OCI-LY7 (cell line): ENCODE measurements at regions not wholly inside any gene's neighbourhood (a gene's known extent, or its start where the extent isn't known, plus 50 kb on each side); places are given as distances from the start of the nearest gene placed in this dataset.

ENCODE experiments used
- BruUV-seq: library from RNA; stranded (reverse); fragments of 400-500 nt; replicated peaks from 2 replicates; lab custom pipeline; 2021; lab: Mats Ljungman, UMichigan
- CTCF ChIA-PET: fragments of 300-600 bp; sonication (Branson Sonifier 250); formaldehyde crosslinking; loops from one replicate; lab custom pipeline; 2022; ENCODE audit warnings: antibody characterized with exemption; ENCODE audit not compliant: unreplicated experiment; lab: Charles Lee
- POLR2A ChIA-PET: fragments of 300-600 bp; sonication (Branson Sonifier 250); formaldehyde crosslinking; loops from one replicate; lab custom pipeline; 2022; ENCODE audit warnings: antibody characterized with exemption; lab: Charles Lee
- DNase-seq: peaks from one replicate; pipeline ENCODE4 v3.0.0-alpha.2; 2015; ENCODE audit warnings: low spot score
- H2AFZ ChIP-seq: fragments of 200-600 bp; sonication (generic), shearing (Covaris generic); 2 replicates; pipeline ENCODE4 v1.6.1; 2014; ENCODE audit warnings: mild to moderate bottlenecking, antibody characterized with exemption, low read length, moderate library complexity
- H3K27ac ChIP-seq: fragments of 200-600 bp; sonication (generic); 2 replicates; pipeline ENCODE4 v1.5.1; 2014; ENCODE audit warnings: mixed run types, low read depth, mild to moderate bottlenecking, moderate library complexity, low read length, inconsistent platforms; ENCODE audit not compliant: poor library complexity, severe bottlenecking
- H3K36me3 ChIP-seq: fragments of 200-600 bp; sonication (generic); 2 replicates; pipeline ENCODE4 v1.6.1; 2014; ENCODE audit warnings: mild to moderate bottlenecking, antibody characterized with exemption, low read length, moderate library complexity, mixed read lengths; ENCODE audit not compliant: insufficient read depth
- H3K4me1 ChIP-seq: fragments of 200-600 bp; sonication (generic); 2 replicates; pipeline ENCODE4 v1.5.1; 2014; ENCODE audit warnings: mild to moderate bottlenecking, low read length; ENCODE audit not compliant: insufficient read depth, poor library complexity, severe bottlenecking
- H3K4me2 ChIP-seq: fragments of 200-600 bp; sonication (generic); 2 replicates; pipeline ENCODE4 v1.6.1; 2014; ENCODE audit warnings: mild to moderate bottlenecking, low read length
- H3K4me3 ChIP-seq: fragments of 200-600 bp; sonication (generic); 2 replicates; pipeline ENCODE4 v1.5.1; 2014; ENCODE audit warnings: mild to moderate bottlenecking, low read depth, low read length; ENCODE audit not compliant: poor library complexity, severe bottlenecking
- H3K79me2 ChIP-seq: fragments of 200-600 bp; sonication (generic); 2 replicates; pipeline ENCODE4 v1.6.1; 2016; ENCODE audit warnings: low read depth, mild to moderate bottlenecking, low read length, moderate library complexity, mixed read lengths; ENCODE audit not compliant: insufficient read depth
- H3K9me2 ChIP-seq: fragments of 200-600 bp; sonication (generic); 2 replicates; pipeline ENCODE4 v1.6.1; 2016; ENCODE audit warnings: mild to moderate bottlenecking, low read length, mixed read lengths; ENCODE audit not compliant: insufficient read depth
- H3K9me3 ChIP-seq: fragments of 200-600 bp; sonication (generic); 2 replicates; pipeline ENCODE4 v1.6.1; 2014; ENCODE audit warnings: mild to moderate bottlenecking, mixed run types, low read length, mixed read lengths
- H4K20me1 ChIP-seq: fragments of 200-600 bp; sonication (generic); 2 replicates; pipeline ENCODE4 v1.6.1; 2014; ENCODE audit warnings: mild to moderate bottlenecking, antibody characterized with exemption, low read length, moderate library complexity, mixed read lengths; ENCODE audit not compliant: insufficient read depth
- EZH2phosphoT487 ChIP-seq: fragments of 200-600 bp; sonication (generic); IDR thresholded peaks from 2 replicates; pipeline ENCODE4 v1.6.1; 2018; ENCODE audit warnings: low read depth, borderline replicate concordance, mild to moderate bottlenecking, mixed run types, antibody characterized with exemption, low read length, moderate library complexity, mixed read lengths
- intact Hi-C: fragments of 100-400 bp; cut with micrococcal nuclease; formaldehyde crosslinking; loops from one replicate; pipeline ENCODE4 v1.10.0; 2022; ENCODE audit not compliant: unreplicated experiment
- TF ChIP-seq, protein P1 (sequence below): fragments of 200-600 bp; sonication (generic); conservative IDR thresholded peaks from 2 replicates; pipeline ENCODE4 v1.5.1; 2014; ENCODE audit warnings: mild to moderate bottlenecking, antibody characterized with exemption, low read length, moderate library complexity, mixed read lengths

- Histone ChIP-seq H3K36me3 (no peaks in the 10 kb centered on the region), H3K4me1 (no peaks in the 10 kb centered on the region), H3K9me2 (no peaks in the 10 kb centered on the region), H2AFZ (no peak overlapping the region), H3K4me3 (no peak overlapping the region), H3K9me3 (no peaks in the 10 kb centered on the region), H3K4me2 (no peak overlapping the region), H3K79me2 (no peaks in the 10 kb centered on the region), H3K27ac (no peak overlapping the region), H4K20me1 (no peaks in the 10 kb centered on the region)
- ChIA-PET POLR2A (no interaction called here), CTCF (no interaction called here)
- DNase-seq, result no peak
- BruUV-seq, result no TSS peak
- no peak for TF ChIP-seq EZH2phosphoT487
- TF ChIP-seq, protein P1, sequence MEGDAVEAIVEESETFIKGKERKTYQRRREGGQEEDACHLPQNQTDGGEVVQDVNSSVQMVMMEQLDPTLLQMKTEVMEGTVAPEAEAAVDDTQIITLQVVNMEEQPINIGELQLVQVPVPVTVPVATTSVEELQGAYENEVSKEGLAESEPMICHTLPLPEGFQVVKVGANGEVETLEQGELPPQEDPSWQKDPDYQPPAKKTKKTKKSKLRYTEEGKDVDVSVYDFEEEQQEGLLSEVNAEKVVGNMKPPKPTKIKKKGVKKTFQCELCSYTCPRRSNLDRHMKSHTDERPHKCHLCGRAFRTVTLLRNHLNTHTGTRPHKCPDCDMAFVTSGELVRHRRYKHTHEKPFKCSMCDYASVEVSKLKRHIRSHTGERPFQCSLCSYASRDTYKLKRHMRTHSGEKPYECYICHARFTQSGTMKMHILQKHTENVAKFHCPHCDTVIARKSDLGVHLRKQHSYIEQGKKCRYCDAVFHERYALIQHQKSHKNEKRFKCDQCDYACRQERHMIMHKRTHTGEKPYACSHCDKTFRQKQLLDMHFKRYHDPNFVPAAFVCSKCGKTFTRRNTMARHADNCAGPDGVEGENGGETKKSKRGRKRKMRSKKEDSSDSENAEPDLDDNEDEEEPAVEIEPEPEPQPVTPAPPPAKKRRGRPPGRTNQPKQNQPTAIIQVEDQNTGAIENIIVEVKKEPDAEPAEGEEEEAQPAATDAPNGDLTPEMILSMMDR, result no peak
- intact Hi-C loops, result no loop called here
Measured at GRCh38 chr4:136636155-136636554, 896.1 kb downstream of the PCDH18 start.

- intact Hi-C loops, result no loop called here
- ChIA-PET POLR2A (interaction anchor here (0.7 to 1.2 kb wide), 2 partner anchors 13 to 94 kb away, joined by 3 read pairs; no protein-coding TSS in a partner anchor), CTCF (no interaction called here)
- Histone ChIP-seq H3K36me3 (no peaks in the 10 kb centered on the region), H3K4me2 (no peak overlapping the region), H3K27ac (no peak overlapping the region), H3K4me3 (no peak overlapping the region), H3K79me2 (no peaks in the 10 kb centered on the region), H2AFZ (no peak overlapping the region), H3K9me2 (no peaks in the 10 kb centered on the region), H3K4me1 (no peaks in the 10 kb centered on the region), H4K20me1 (no peaks in the 10 kb centered on the region), H3K9me3 (no peaks in the 10 kb centered on the region)
- no TSS peak for BruUV-seq
- DNase-seq, result no peak
- TF ChIP-seq, protein P1, result no peak
- no peak for TF ChIP-seq EZH2phosphoT487
Measured at GRCh38 chr4:136634121-136634520, 898.2 kb downstream of the PCDH18 start.

GRCh38 chr4:136599890-136600289 is 932.4 kb downstream of the PCDH18 start:
- Histone ChIP-seq H3K9me3 (0 out of 2 replicates have a peak, but pooled peaks cover 3% of the 10 kb centered on the region), H3K36me3 (no peaks in the 10 kb centered on the region), H3K27ac (no peak overlapping the region), H4K20me1 (no peaks in the 10 kb centered on the region), H3K4me3 (no peak overlapping the region), H3K79me2 (no peaks in the 10 kb centered on the region), H3K4me2 (no peak overlapping the region), H3K4me1 (no peaks in the 10 kb centered on the region), H2AFZ (no peak overlapping the region), H3K9me2 (no peaks in the 10 kb centered on the region)
- CTCF ChIA-PET, result no interaction called here
- no peak for DNase-seq
- no peak for TF ChIP-seq EZH2phosphoT487
- TF ChIP-seq, protein P1, result no peak
- intact Hi-C loops, result no loop called here
- POLR2A ChIA-PET, result no interaction called here
- no TSS peak for BruUV-seq
